ENCODE measurements at regions not wholly inside any gene's neighbourhood (a gene's known extent, or its start where the extent isn't known, plus 50 kb on each side); places are given as distances from the start of the nearest gene placed in this dataset.

DNA sequence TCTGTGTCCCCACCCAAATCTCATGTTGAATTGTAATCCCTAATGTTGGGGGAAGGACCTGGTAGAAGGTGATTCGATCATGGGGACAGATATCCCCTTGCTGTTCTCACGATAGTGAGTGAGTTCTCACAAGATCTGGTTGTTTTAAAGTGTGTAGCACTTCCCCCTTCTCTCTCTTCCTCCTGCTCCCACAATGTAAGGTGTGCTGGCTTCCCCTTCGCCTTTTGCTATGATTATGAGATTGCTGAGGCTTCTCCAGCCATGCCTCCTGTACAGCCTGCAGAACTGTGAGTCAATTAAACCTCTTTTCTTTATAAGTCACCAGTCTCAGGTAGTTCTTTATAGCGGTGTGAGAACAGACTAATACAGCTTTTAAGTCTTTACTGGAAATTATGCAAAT lies 193.3 kb upstream of the RBBP8 start:
- Histone ChIP-seq H3K4me2 (ENCODE audit: low read length) (no peak overlapping the region), H3K36me3 (ENCODE audit: control insufficient read depth, low read length) (no peaks in the 10 kb centered on the region), H3F3A (ENCODE audit: control insufficient read depth, insufficient read depth) (no peaks in the 10 kb centered on the region), H3K4me1 (ENCODE audit: control insufficient read depth, low read length) (no peaks in the 10 kb centered on the region), H3K4me3 (ENCODE audit: low read length) (no peak overlapping the region), H3K9me3 (ENCODE audit: control insufficient read depth, insufficient read depth, low read length) (no peaks in the 10 kb centered on the region), H3K9me2 (replicated peaks; ENCODE audit: control insufficient read depth, low read length) (no peaks in the 10 kb centered on the region), H4K20me1 (ENCODE audit: control insufficient read depth, insufficient read depth, low read depth, low read length) (no peaks in the 10 kb centered on the region), H3K27me3 (ENCODE audit: control insufficient read depth, low read length) (no peaks in the 10 kb centered on the region), H3K27ac (ENCODE audit: low read depth, low read length) (no peak overlapping the region), H3K79me2 (ENCODE audit: control insufficient read depth, low read length) (no peaks in the 10 kb centered on the region)
- TF ChIP-seq, protein P1, sequence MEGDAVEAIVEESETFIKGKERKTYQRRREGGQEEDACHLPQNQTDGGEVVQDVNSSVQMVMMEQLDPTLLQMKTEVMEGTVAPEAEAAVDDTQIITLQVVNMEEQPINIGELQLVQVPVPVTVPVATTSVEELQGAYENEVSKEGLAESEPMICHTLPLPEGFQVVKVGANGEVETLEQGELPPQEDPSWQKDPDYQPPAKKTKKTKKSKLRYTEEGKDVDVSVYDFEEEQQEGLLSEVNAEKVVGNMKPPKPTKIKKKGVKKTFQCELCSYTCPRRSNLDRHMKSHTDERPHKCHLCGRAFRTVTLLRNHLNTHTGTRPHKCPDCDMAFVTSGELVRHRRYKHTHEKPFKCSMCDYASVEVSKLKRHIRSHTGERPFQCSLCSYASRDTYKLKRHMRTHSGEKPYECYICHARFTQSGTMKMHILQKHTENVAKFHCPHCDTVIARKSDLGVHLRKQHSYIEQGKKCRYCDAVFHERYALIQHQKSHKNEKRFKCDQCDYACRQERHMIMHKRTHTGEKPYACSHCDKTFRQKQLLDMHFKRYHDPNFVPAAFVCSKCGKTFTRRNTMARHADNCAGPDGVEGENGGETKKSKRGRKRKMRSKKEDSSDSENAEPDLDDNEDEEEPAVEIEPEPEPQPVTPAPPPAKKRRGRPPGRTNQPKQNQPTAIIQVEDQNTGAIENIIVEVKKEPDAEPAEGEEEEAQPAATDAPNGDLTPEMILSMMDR (IDR thresholded peaks at IDR 0.05; ENCODE audit: low read depth, low read length, poor library complexity, severe bottlenecking) = no peak
- TF ChIP-seq EZH2phosphoT487 (IDR thresholded peaks at IDR 0.05; ENCODE audit: borderline replicate concordance, low read length) = no peak

DNA sequence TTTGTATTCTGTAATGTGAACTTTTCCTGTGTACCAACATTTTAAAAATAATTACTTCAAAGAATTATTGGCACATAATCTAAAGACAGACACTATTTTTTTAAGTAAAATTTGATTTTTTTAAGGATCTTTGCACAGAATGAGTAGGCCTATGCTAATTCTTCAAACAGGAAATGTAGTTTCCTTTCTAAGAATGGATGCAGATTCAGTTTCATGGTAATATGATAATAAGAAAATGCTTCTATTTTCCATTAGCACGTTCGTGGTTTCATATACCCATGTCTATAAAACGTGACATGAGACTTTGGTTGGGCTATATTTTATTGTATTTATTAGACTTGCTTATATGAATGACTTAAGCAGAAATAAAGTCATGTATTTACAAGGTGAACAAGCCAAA lies 191.8 kb upstream of the RBBP8 start:
- no peaks in the 10 kb centered on the region for H3K36me3 ChIP-seq (ENCODE audit: control insufficient read depth, low read length)
- TF ChIP-seq, protein P1 (IDR thresholded peaks at IDR 0.05; ENCODE audit: low read depth, low read length, poor library complexity, severe bottlenecking) = no peak
- TF ChIP-seq EZH2phosphoT487 (IDR thresholded peaks at IDR 0.05; ENCODE audit: borderline replicate concordance, low read length) = no peak
- no peaks in the 10 kb centered on the region for H3K9me2 ChIP-seq (replicated peaks; ENCODE audit: control insufficient read depth, low read length)
- H3K4me2 ChIP-seq (ENCODE audit: low read length) = no peak overlapping the region
- H3K4me3 ChIP-seq (ENCODE audit: low read length) = no peak overlapping the region
- no peaks in the 10 kb centered on the region for H3K9me3 ChIP-seq (ENCODE audit: control insufficient read depth, insufficient read depth, low read length)
- no peaks in the 10 kb centered on the region for H4K20me1 ChIP-seq (ENCODE audit: control insufficient read depth, insufficient read depth, low read depth, low read length)
- H3F3A ChIP-seq (ENCODE audit: control insufficient read depth, insufficient read depth) = no peaks in the 10 kb centered on the region
- H3K27me3 ChIP-seq (ENCODE audit: control insufficient read depth, low read length) = no peaks in the 10 kb centered on the region
- no peaks in the 10 kb centered on the region for H3K4me1 ChIP-seq (ENCODE audit: control insufficient read depth, low read length)
- H3K79me2 ChIP-seq (ENCODE audit: control insufficient read depth, low read length) = no peaks in the 10 kb centered on the region
- no peak overlapping the region for H3K27ac ChIP-seq (ENCODE audit: low read depth, low read length)

DNA sequence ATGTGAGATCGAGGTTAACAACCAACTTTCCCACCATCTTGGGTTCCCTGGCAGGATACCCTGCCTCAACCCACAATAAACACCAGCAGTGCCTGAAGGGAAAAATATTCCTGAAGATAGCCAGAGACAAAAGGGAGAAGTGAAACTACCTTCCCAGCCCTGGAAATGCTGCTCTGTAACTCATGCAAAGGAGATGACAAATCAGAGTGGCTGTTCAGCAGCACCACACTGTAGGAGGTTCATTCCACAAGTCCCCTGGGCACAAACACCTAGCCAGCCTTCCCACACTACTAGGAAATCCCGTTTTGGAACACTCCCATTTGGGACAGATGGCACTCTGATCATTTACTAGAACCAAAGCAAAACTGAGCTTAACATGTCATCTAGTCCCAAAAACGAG lies 190.7 kb upstream of the RBBP8 start:
- H3K27me3 ChIP-seq (ENCODE audit: control insufficient read depth, low read length) = no peaks in the 10 kb centered on the region
- no peak overlapping the region for H3K4me2 ChIP-seq (ENCODE audit: low read length)
- H3K4me3 ChIP-seq (ENCODE audit: low read length) = no peak overlapping the region
- H4K20me1 ChIP-seq (ENCODE audit: control insufficient read depth, insufficient read depth, low read depth, low read length) = no peaks in the 10 kb centered on the region
- H3F3A ChIP-seq (ENCODE audit: control insufficient read depth, insufficient read depth) = no peaks in the 10 kb centered on the region
- no peaks in the 10 kb centered on the region for H3K9me2 ChIP-seq (replicated peaks; ENCODE audit: control insufficient read depth, low read length)
- TF ChIP-seq, protein P1 (IDR thresholded peaks at IDR 0.05; ENCODE audit: low read depth, low read length, poor library complexity, severe bottlenecking) = no peak
- no peak for TF ChIP-seq EZH2phosphoT487 (IDR thresholded peaks at IDR 0.05; ENCODE audit: borderline replicate concordance, low read length)
- no peaks in the 10 kb centered on the region for H3K4me1 ChIP-seq (ENCODE audit: control insufficient read depth, low read length)
- H3K27ac ChIP-seq (ENCODE audit: low read depth, low read length) = no peak overlapping the region
- H3K9me3 ChIP-seq (ENCODE audit: control insufficient read depth, insufficient read depth, low read length) = no peaks in the 10 kb centered on the region
- H3K36me3 ChIP-seq (ENCODE audit: control insufficient read depth, low read length) = no peaks in the 10 kb centered on the region
- H3K79me2 ChIP-seq (ENCODE audit: control insufficient read depth, low read length) = no peaks in the 10 kb centered on the region

DNA sequence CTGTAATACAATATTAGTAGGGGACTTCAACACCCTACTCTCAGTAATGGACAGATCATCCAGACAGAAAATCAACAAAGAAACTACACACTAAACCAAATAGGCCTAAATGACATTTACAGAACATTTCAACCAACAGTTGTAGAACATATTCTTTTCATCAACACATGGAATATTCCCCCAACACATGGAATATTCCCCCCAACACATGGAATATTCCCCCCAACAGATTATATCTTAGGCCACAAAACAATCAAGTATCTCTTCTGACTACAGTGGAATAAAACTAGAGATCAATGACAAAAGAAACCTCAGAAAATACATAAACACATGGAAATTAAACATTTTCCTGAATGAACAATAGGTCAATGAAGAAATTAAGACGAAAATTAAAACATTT lies 187.2 kb upstream of the RBBP8 start:
- Histone ChIP-seq H3K79me2 (ENCODE audit: control insufficient read depth, low read length) (no peaks in the 10 kb centered on the region), H3K27me3 (ENCODE audit: control insufficient read depth, low read length) (no peaks in the 10 kb centered on the region), H3K36me3 (ENCODE audit: control insufficient read depth, low read length) (no peaks in the 10 kb centered on the region), H3K4me2 (ENCODE audit: low read length) (no peak overlapping the region), H3F3A (ENCODE audit: control insufficient read depth, insufficient read depth) (no peaks in the 10 kb centered on the region), H3K9me3 (ENCODE audit: control insufficient read depth, insufficient read depth, low read length) (no peaks in the 10 kb centered on the region), H3K4me1 (ENCODE audit: control insufficient read depth, low read length) (no peaks in the 10 kb centered on the region), H3K9me2 (replicated peaks; ENCODE audit: control insufficient read depth, low read length) (no peaks in the 10 kb centered on the region), H3K27ac (ENCODE audit: low read depth, low read length) (no peak overlapping the region), H4K20me1 (ENCODE audit: control insufficient read depth, insufficient read depth, low read depth, low read length) (no peaks in the 10 kb centered on the region), H3K4me3 (ENCODE audit: low read length) (no peak overlapping the region)
- TF ChIP-seq EZH2phosphoT487 (IDR thresholded peaks at IDR 0.05; ENCODE audit: borderline replicate concordance, low read length) = no peak
- TF ChIP-seq, protein P1 (IDR thresholded peaks at IDR 0.05; ENCODE audit: low read depth, low read length, poor library complexity, severe bottlenecking) = no peak

Measured in DOHH2 (cell line).